T-helper 1 cell (primary cell): ENCODE measurements at regions not wholly inside any gene's neighbourhood (a gene's known extent, or its start where the extent isn't known, plus 50 kb on each side); places are given as distances from the start of the nearest gene placed in this dataset.
A peak's percentile ranks its signal among the peaks of the same experiment; 100 is the strongest.

Experiments used
- DNase-seq, 5 donors: peaks; one replicate each; pipeline ENCODE4 v3.0.0-alpha.2; 2012 to 2020

- no peak for DNase-seq
Observed at GRCh38 chrX:137483554-137483953, 82.4 kb upstream of the ZIC3 start.

GRCh38 chrX:137482136-137482535 is 83.8 kb upstream of the ZIC3 start:
- no peak for DNase-seq

- no peak for DNase-seq
Observed at GRCh38 chrX:137479386-137479785, 86.5 kb upstream of the ZIC3 start.

GRCh38 chrX:137441711-137442110 is 124.2 kb upstream of the ZIC3 start:
- DNase-seq: no peak

- peak in 1 of 5 donors; percentile 8 for DNase-seq
Observed at GRCh38 chrX:137432609-137433008, 133.3 kb upstream of the ZIC3 start.

- DNase-seq: no peak
Observed at GRCh38 chrX:137431693-137432488, 134.0 kb upstream of the ZIC3 start.

- DNase-seq: no peak
Observed at GRCh38 chrX:137430984-137431475, 134.9 kb upstream of the ZIC3 start.

- no peak for DNase-seq
Observed at GRCh38 chrX:137430301-137430700, 135.6 kb upstream of the ZIC3 start.

GRCh38 chrX:137428766-137429591 is 136.9 kb upstream of the ZIC3 start:
- DNase-seq: no peak

- no peak for DNase-seq
Observed at GRCh38 chrX:137428221-137428661, 137.7 kb upstream of the ZIC3 start.

- DNase-seq: no peak
Observed at GRCh38 chrX:137427816-137428215, 138.1 kb upstream of the ZIC3 start.

- no peak for DNase-seq
Observed at GRCh38 chrX:137427426-137427778, 138.5 kb upstream of the ZIC3 start.

- no peak for DNase-seq
Observed at GRCh38 chrX:137426695-137427425, 139.1 kb upstream of the ZIC3 start.

- no peak for DNase-seq
Observed at GRCh38 chrX:137425986-137426385, 139.9 kb upstream of the ZIC3 start.

- no peak for DNase-seq
Observed at GRCh38 chrX:137425273-137425902, 140.5 kb upstream of the ZIC3 start.

- DNase-seq: no peak
Observed at GRCh38 chrX:137424679-137425078, 141.2 kb upstream of the ZIC3 start.

- DNase-seq: no peak
Observed at GRCh38 chrX:137423241-137423640, 142.7 kb upstream of the ZIC3 start.

- DNase-seq: no peak
Observed at GRCh38 chrX:137418086-137418485, 147.8 kb upstream of the ZIC3 start.

- no peak for DNase-seq
Observed at GRCh38 chrX:137413190-137413589, 152.7 kb upstream of the ZIC3 start.

- no peak for DNase-seq
Observed at GRCh38 chrX:137405449-137406140, 160.3 kb upstream of the ZIC3 start.

- no peak for DNase-seq
Observed at GRCh38 chrX:137401092-137401491, 164.8 kb upstream of the ZIC3 start.

GRCh38 chrX:137387646-137388045 is 178.3 kb upstream of the ZIC3 start:
- DNase-seq: no peak
